ENCODE measurements at regions not wholly inside any gene's neighbourhood (a gene's known extent, or its start where the extent isn't known, plus 50 kb on each side); places are given as distances from the start of the nearest gene placed in this dataset.

DNA sequence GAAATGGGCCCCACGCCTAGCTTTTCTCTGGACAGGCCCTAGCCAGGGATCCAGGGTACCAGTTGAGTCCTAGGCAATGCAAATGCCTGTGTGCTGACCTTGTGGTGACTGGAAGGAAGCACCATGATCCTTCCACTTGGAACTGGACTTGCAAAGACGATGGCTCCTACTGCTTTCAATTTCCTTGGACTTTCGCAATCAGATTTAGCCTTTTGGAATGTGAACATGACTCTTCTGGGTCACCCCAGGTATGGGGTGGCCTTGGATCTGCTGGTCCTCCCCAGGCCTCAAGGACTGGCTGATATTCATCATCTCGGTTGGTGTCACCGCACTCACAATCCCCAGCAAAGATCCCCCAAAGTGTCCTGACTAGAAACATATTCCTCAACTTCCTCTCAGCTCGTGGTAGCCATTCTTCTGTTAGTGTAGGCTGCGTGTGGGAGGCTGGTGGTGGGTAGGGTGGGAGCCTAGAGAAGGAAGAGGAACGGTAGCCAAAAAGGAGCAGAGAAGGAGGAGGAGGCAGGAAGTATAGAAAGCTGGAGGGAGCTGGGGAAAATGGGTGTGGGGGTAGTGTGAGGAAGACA, 130.5 kb downstream of the PPIAL4G start:
- TF ChIP-seq, protein P1, sequence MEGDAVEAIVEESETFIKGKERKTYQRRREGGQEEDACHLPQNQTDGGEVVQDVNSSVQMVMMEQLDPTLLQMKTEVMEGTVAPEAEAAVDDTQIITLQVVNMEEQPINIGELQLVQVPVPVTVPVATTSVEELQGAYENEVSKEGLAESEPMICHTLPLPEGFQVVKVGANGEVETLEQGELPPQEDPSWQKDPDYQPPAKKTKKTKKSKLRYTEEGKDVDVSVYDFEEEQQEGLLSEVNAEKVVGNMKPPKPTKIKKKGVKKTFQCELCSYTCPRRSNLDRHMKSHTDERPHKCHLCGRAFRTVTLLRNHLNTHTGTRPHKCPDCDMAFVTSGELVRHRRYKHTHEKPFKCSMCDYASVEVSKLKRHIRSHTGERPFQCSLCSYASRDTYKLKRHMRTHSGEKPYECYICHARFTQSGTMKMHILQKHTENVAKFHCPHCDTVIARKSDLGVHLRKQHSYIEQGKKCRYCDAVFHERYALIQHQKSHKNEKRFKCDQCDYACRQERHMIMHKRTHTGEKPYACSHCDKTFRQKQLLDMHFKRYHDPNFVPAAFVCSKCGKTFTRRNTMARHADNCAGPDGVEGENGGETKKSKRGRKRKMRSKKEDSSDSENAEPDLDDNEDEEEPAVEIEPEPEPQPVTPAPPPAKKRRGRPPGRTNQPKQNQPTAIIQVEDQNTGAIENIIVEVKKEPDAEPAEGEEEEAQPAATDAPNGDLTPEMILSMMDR (IDR thresholded peaks at IDR 0.05) = no peak
- TF ChIP-seq EZH2 (IDR thresholded peaks at IDR 0.05) = no peak
- TF ChIP-seq EZH2phosphoT487 (IDR thresholded peaks at IDR 0.05) = no peak

All from neural progenitor cell (in vitro differentiated cells).